ENCODE measurements at regions not wholly inside any gene's neighbourhood (a gene's known extent, or its start where the extent isn't known, plus 50 kb on each side); places are given as distances from the start of the nearest gene placed in this dataset.

DNA sequence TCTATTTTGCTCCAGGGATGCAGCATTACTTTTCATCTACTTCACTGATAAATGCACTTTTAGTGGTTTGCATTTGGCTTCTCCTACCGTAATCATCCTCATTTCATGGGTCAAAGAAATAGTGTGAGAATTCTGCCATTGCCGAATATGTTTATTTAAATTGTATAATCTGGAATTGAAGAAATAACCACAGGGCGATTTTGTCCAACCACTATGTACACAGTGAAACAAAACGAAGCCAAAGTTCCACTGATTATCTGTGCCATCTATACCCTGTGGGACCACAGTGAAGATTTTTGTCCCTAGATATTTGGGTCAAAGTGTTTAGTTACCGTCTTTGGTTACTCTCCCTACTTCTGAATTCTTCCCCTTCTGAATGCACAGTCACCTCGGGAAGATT is 888.6 kb upstream of the NRXN1 start:
- Histone ChIP-seq H4K20me1 (ENCODE audit: insufficient read depth) (no peaks in the 10 kb centered on the region), H3K9me2 (ENCODE audit: insufficient read depth) (no peaks in the 10 kb centered on the region), H3K4me1 (replicated peaks; ENCODE audit: insufficient read depth) (no peaks in the 10 kb centered on the region), H3K4me3 (no peak overlapping the region), H3K4me2 (no peak overlapping the region), H3K27ac (no peak overlapping the region), H3K79me2 (ENCODE audit: low read depth) (no peaks in the 10 kb centered on the region), H2AFZ (no peak overlapping the region), H3K27me3 (ENCODE audit: insufficient read depth, low read depth) (no peaks in the 10 kb centered on the region), H3F3A (ENCODE audit: insufficient read depth, low read depth) (no peaks in the 10 kb centered on the region), H3K36me3 (ENCODE audit: low read depth) (no peaks in the 10 kb centered on the region), H3K9me3 (ENCODE audit: insufficient read depth, low read depth) (no peaks in the 10 kb centered on the region)
- ChIA-PET CTCF (no interaction called here), POLR2A (ENCODE audit: unreplicated experiment) (no interaction called here)
- BruUV-seq (replicated peaks): no TSS peak
- TF ChIP-seq, protein P1, sequence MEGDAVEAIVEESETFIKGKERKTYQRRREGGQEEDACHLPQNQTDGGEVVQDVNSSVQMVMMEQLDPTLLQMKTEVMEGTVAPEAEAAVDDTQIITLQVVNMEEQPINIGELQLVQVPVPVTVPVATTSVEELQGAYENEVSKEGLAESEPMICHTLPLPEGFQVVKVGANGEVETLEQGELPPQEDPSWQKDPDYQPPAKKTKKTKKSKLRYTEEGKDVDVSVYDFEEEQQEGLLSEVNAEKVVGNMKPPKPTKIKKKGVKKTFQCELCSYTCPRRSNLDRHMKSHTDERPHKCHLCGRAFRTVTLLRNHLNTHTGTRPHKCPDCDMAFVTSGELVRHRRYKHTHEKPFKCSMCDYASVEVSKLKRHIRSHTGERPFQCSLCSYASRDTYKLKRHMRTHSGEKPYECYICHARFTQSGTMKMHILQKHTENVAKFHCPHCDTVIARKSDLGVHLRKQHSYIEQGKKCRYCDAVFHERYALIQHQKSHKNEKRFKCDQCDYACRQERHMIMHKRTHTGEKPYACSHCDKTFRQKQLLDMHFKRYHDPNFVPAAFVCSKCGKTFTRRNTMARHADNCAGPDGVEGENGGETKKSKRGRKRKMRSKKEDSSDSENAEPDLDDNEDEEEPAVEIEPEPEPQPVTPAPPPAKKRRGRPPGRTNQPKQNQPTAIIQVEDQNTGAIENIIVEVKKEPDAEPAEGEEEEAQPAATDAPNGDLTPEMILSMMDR (conservative IDR thresholded peaks at IDR 0.05): no peak
- TF ChIP-seq EZH2 (IDR thresholded peaks at IDR 0.05; ENCODE audit: low read depth): no peak
- intact Hi-C loops (cut with micrococcal nuclease; ENCODE audit: unreplicated experiment): no loop called here
- peak in 1 of 2 experiments; percentile 19 for DNase-seq

DNA sequence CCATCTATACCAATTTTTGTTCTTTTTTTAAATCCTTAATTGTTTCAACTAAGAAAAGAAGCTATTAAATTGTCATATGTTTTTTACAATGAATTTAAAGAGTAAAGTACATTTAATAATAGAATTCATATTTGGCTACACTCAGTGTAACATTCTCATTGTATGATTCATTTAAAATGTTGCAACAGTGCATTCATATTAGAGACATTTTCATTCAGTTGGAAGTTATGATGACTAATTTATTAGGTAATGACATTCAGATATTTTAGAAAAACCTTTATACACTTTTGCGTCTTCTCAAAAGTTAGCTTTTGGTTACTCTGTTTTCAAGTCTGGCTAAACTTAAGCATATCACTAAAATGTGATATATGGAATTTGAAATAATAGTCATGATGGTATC is 887.5 kb upstream of the NRXN1 start:
- DNase-seq: peak in 1 of 2 experiments; percentile 51
- no peaks in the 10 kb centered on the region for H3K9me3 ChIP-seq (ENCODE audit: insufficient read depth, low read depth)
- no peaks in the 10 kb centered on the region for H4K20me1 ChIP-seq (ENCODE audit: insufficient read depth)
- H3K4me3 ChIP-seq: no peak overlapping the region
- BruUV-seq (replicated peaks): no TSS peak
- no peaks in the 10 kb centered on the region for H3K9me2 ChIP-seq (ENCODE audit: insufficient read depth)
- intact Hi-C loops (cut with micrococcal nuclease; ENCODE audit: unreplicated experiment): no loop called here
- no peak overlapping the region for H3K4me2 ChIP-seq
- H3F3A ChIP-seq (ENCODE audit: insufficient read depth, low read depth): no peaks in the 10 kb centered on the region
- no peaks in the 10 kb centered on the region for H3K4me1 ChIP-seq (replicated peaks; ENCODE audit: insufficient read depth)
- H3K27me3 ChIP-seq (ENCODE audit: insufficient read depth, low read depth): no peaks in the 10 kb centered on the region
- ChIA-PET POLR2A (ENCODE audit: unreplicated experiment) (no interaction called here), CTCF (no interaction called here)
- no peaks in the 10 kb centered on the region for H3K79me2 ChIP-seq (ENCODE audit: low read depth)
- H3K27ac ChIP-seq: no peak overlapping the region
- H2AFZ ChIP-seq: no peak overlapping the region
- H3K36me3 ChIP-seq (ENCODE audit: low read depth): no peaks in the 10 kb centered on the region
- TF ChIP-seq, protein P1 (conservative IDR thresholded peaks at IDR 0.05): no peak
- TF ChIP-seq EZH2 (IDR thresholded peaks at IDR 0.05; ENCODE audit: low read depth): no peak

DNA sequence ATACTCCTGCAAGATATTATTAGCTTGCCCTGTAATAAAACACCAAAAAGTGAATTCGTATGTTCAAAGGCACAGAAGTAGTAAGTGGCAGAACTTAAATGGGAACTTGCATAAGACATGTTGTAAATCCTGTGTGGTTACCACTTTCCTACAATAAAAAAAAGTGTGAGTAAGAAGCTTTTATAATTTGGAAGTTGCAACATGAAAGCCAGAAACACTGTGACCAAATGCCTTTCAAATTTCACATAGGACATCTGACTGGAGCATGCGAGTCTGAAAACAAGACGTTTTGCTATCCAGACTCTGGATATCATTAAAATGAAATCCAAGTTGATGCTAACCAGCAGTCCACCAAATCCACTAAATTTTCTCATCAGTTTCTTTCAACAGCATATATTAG is 886.2 kb upstream of the NRXN1 start:
- Histone ChIP-seq H3K9me2 (ENCODE audit: insufficient read depth) (no peaks in the 10 kb centered on the region), H3K9me3 (ENCODE audit: insufficient read depth, low read depth) (no peaks in the 10 kb centered on the region), H3K27me3 (ENCODE audit: insufficient read depth, low read depth) (no peaks in the 10 kb centered on the region), H3K4me1 (replicated peaks; ENCODE audit: insufficient read depth) (no peaks in the 10 kb centered on the region), H3K4me2 (no peak overlapping the region), H3K79me2 (ENCODE audit: low read depth) (no peaks in the 10 kb centered on the region), H3K36me3 (ENCODE audit: low read depth) (no peaks in the 10 kb centered on the region), H3K4me3 (no peak overlapping the region), H3K27ac (no peak overlapping the region), H3F3A (ENCODE audit: insufficient read depth, low read depth) (no peaks in the 10 kb centered on the region), H2AFZ (no peak overlapping the region), H4K20me1 (ENCODE audit: insufficient read depth) (no peaks in the 10 kb centered on the region)
- BruUV-seq (replicated peaks): no TSS peak
- no peak for TF ChIP-seq EZH2 (IDR thresholded peaks at IDR 0.05; ENCODE audit: low read depth)
- TF ChIP-seq, protein P1 (conservative IDR thresholded peaks at IDR 0.05): no peak
- intact Hi-C loops (cut with micrococcal nuclease; ENCODE audit: unreplicated experiment): no loop called here
- CTCF ChIA-PET: no interaction called here
- POLR2A ChIA-PET (ENCODE audit: unreplicated experiment): no interaction called here
- DNase-seq: no peak

Measured in PC-9 (cell line).